ENCODE measurements at regions not wholly inside any gene's neighbourhood (a gene's known extent, or its start where the extent isn't known, plus 50 kb on each side); places are given as distances from the start of the nearest gene placed in this dataset.

DNA sequence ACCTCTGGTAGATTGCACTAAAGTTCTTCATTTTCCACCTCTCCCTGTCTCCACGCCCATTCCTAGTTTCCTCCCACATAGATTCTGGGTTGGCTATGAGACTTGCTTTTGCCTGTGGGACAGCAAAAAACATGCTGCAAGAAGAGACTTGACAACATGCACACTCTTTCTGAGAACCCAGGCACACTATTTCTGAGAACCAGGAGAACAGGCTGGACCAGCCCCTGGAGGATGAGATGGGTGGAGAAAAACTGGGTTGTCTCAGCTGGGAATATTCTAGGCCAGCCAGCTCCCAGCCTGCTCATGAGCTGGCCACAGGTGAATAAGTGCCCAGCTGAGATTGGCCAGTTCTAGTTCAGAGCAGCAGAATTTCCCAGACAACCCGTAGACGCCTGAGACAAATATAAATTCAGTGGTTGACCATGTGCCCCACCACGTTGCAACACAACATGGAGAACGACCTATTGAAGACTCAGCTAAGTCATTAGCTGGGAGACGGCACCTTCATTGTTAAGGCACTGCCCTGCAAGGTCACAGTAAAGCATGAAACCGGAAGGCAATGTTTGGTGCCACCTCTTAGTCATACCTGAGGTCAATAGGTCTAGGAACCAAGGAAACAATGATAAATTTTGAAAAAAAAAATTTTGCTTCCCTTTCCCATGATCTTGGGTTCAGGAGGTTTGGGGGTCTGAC, 92.7 kb upstream of the AKR1E2 start:
- no peaks in the 10 kb centered on the region for H4K20me1 ChIP-seq (ENCODE audit: insufficient read depth)
- DNase-seq, result no peak
- no peaks in the 10 kb centered on the region for H3K36me3 ChIP-seq (ENCODE audit: low read depth)
- H3K27ac ChIP-seq, result no peak overlapping the region
- H3K4me2 ChIP-seq (ENCODE audit: unreplicated experiment), result no peak overlapping the region
- H3K4me1 ChIP-seq (ENCODE audit: insufficient read depth), result no peaks in the 10 kb centered on the region
- no peaks in the 10 kb centered on the region for H3K79me2 ChIP-seq (ENCODE audit: insufficient read depth)
- no peaks in the 10 kb centered on the region for H3K9me3 ChIP-seq (ENCODE audit: low read depth)
- H3K9ac ChIP-seq, result no peak overlapping the region
- WGBS, 2 experiments (ENCODE audit: low coverage in 1 of 2, low lambda C conversion rate in 2 of 2, missing lambda C conversion rate in 2 of 2), result 92% methylated on average over 7 of the region's 7 CpGs
- no peak overlapping the region for H3K4me3 ChIP-seq
- no peaks in the 10 kb centered on the region for H3K27me3 ChIP-seq (replicated peaks; ENCODE audit: insufficient read depth)
- no peaks in the 10 kb centered on the region for H3K9me2 ChIP-seq (ENCODE audit: insufficient read depth)
- in situ Hi-C loops (cut with MboI), result no loop called here
- H3F3A ChIP-seq (ENCODE audit: insufficient read depth), result no peaks in the 10 kb centered on the region
- TF ChIP-seq EZH2 (IDR thresholded peaks at IDR 0.05; ENCODE audit: insufficient read depth, poor library complexity, severe bottlenecking), result no peak
- no peak for TF ChIP-seq EZH2phosphoT487 (IDR thresholded peaks at IDR 0.05; ENCODE audit: insufficient read depth, low read depth)
- H2AFZ ChIP-seq, result no peak overlapping the region

- 95 to 97% methylated on average over 3 of the region's 3 CpGs for WGBS, 2 experiments (ENCODE audit: low coverage in 1 of 2, low lambda C conversion rate in 2 of 2, missing lambda C conversion rate in 2 of 2)
- no peak overlapping the region for H3K4me2 ChIP-seq (ENCODE audit: unreplicated experiment)
- no peak overlapping the region for H3K4me3 ChIP-seq
- no peaks in the 10 kb centered on the region for H3K9me3 ChIP-seq (ENCODE audit: low read depth)
- no peaks in the 10 kb centered on the region for H3K79me2 ChIP-seq (ENCODE audit: insufficient read depth)
- no peaks in the 10 kb centered on the region for H3K36me3 ChIP-seq (ENCODE audit: low read depth)
- H3K9me2 ChIP-seq (ENCODE audit: insufficient read depth), result no peaks in the 10 kb centered on the region
- no peak for DNase-seq
- H2AFZ ChIP-seq, result no peak overlapping the region
- no peak overlapping the region for H3K9ac ChIP-seq
- H3K4me1 ChIP-seq (ENCODE audit: insufficient read depth), result peaks cover 3% of the 10 kb centered on the region; the same call in 1 of the 2 replicates
- H3K27ac ChIP-seq, result no peak overlapping the region
- TF ChIP-seq EZH2phosphoT487 (IDR thresholded peaks at IDR 0.05; ENCODE audit: insufficient read depth, low read depth), result no peak
- TF ChIP-seq EZH2 (IDR thresholded peaks at IDR 0.05; ENCODE audit: insufficient read depth, poor library complexity, severe bottlenecking), result no peak
- H3F3A ChIP-seq (ENCODE audit: insufficient read depth), result 0 out of 2 replicates have a peak, but pooled peaks cover under 1% of the 10 kb centered on the region
- in situ Hi-C loops (cut with MboI), result no loop called here
- no peaks in the 10 kb centered on the region for H3K27me3 ChIP-seq (replicated peaks; ENCODE audit: insufficient read depth)
- no peaks in the 10 kb centered on the region for H4K20me1 ChIP-seq (ENCODE audit: insufficient read depth)
Measured at GRCh38 chr10:4730998-4731397, 95.0 kb upstream of the AKR1E2 start.

GRCh38 chr10:4725917-4726606, 99.9 kb upstream of the AKR1E2 start:
- Histone ChIP-seq H3F3A (ENCODE audit: insufficient read depth) (peaks cover 12% of the 10 kb centered on the region; the same call in 1 of the 2 replicates), H3K27me3 (replicated peaks; ENCODE audit: insufficient read depth) (no peaks in the 10 kb centered on the region), H3K36me3 (ENCODE audit: low read depth) (no peaks in the 10 kb centered on the region), H3K4me3 (peak overlapping the region; percentile 45), H2AFZ (peak overlapping the region; percentile 21; the same call in 1 of the 2 replicates), H3K4me2 (ENCODE audit: unreplicated experiment) (peak overlapping the region; percentile 59), H3K9me3 (ENCODE audit: low read depth) (no peaks in the 10 kb centered on the region), H3K79me2 (ENCODE audit: insufficient read depth) (no peaks in the 10 kb centered on the region), H3K27ac (peak overlapping the region; percentile 90), H3K9me2 (ENCODE audit: insufficient read depth) (no peaks in the 10 kb centered on the region), H3K9ac (peak overlapping the region; percentile 73), H4K20me1 (ENCODE audit: insufficient read depth) (no peaks in the 10 kb centered on the region), H3K4me1 (ENCODE audit: insufficient read depth) (peaks cover 26% of the 10 kb centered on the region)
- 50% methylated on average over 4 of the region's 4 CpGs for WGBS, 2 experiments (ENCODE audit: low coverage in 1 of 2, low lambda C conversion rate in 2 of 2, missing lambda C conversion rate in 2 of 2)
- DNase-seq, result peak; percentile 87
- TF ChIP-seq EZH2 (IDR thresholded peaks at IDR 0.05; ENCODE audit: insufficient read depth, poor library complexity, severe bottlenecking), result no peak
- no peak for TF ChIP-seq EZH2phosphoT487 (IDR thresholded peaks at IDR 0.05; ENCODE audit: insufficient read depth, low read depth)
- in situ Hi-C loops (cut with MboI), result no loop called here

GRCh38 chr10:4723860-4724259, 102.1 kb upstream of the AKR1E2 start:
- H3F3A ChIP-seq (ENCODE audit: insufficient read depth), result peaks cover 12% of the 10 kb centered on the region; the same call in 1 of the 2 replicates
- no peaks in the 10 kb centered on the region for H3K36me3 ChIP-seq (ENCODE audit: low read depth)
- no peaks in the 10 kb centered on the region for H3K79me2 ChIP-seq (ENCODE audit: insufficient read depth)
- no peak for DNase-seq
- H3K9me3 ChIP-seq (ENCODE audit: low read depth), result no peaks in the 10 kb centered on the region
- H3K9ac ChIP-seq, result no peak overlapping the region
- H3K27ac ChIP-seq, result no peak overlapping the region
- H3K4me3 ChIP-seq, result no peak overlapping the region
- no peak for TF ChIP-seq EZH2 (IDR thresholded peaks at IDR 0.05; ENCODE audit: insufficient read depth, poor library complexity, severe bottlenecking)
- H3K4me1 ChIP-seq (ENCODE audit: insufficient read depth), result peaks cover 31% of the 10 kb centered on the region
- H3K9me2 ChIP-seq (ENCODE audit: insufficient read depth), result no peaks in the 10 kb centered on the region
- H3K4me2 ChIP-seq (ENCODE audit: unreplicated experiment), result no peak overlapping the region
- no peak overlapping the region for H2AFZ ChIP-seq
- no peaks in the 10 kb centered on the region for H3K27me3 ChIP-seq (replicated peaks; ENCODE audit: insufficient read depth)
- H4K20me1 ChIP-seq (ENCODE audit: insufficient read depth), result no peaks in the 10 kb centered on the region
- in situ Hi-C loops (cut with MboI), result no loop called here
